SKM-1 (cell line): ENCODE measurements at regions not wholly inside any gene's neighbourhood (a gene's known extent, or its start where the extent isn't known, plus 50 kb on each side); places are given as distances from the start of the nearest gene placed in this dataset.
"Not testable (repeated sequence)": the region's sequence is repeated elsewhere in the genome, so short reads cannot be mapped to it uniquely, and the experiment has no call there.

Experiments
- DNase-seq: peaks from one replicate; lab custom pipeline; 2025; ENCODE audit not compliant: unreplicated experiment; lab: John Stamatoyannopoulos, UW

GRCh38 chr17:83156408-83156807 is 77.0 kb downstream of the METRNL start:
- no peak for DNase-seq

- DNase-seq, result no peak
Measured at GRCh38 chr17:83159204-83160049, 80.0 kb downstream of the METRNL start.

- DNase-seq, result no peak
Measured at GRCh38 chr17:83160443-83161297, 81.3 kb downstream of the METRNL start.

GRCh38 chr17:83161298-83162034 is 82.1 kb downstream of the METRNL start:
- no peak for DNase-seq

- DNase-seq, result no peak
Measured at GRCh38 chr17:83162035-83162745, 82.8 kb downstream of the METRNL start.

- DNase-seq, result no peak
Measured at GRCh38 chr17:83164490-83164889, 85.1 kb downstream of the METRNL start.

- no peak for DNase-seq
Measured at GRCh38 chr17:83170571-83171260, 91.3 kb downstream of the METRNL start.

GRCh38 chr17:83171661-83172060 is 92.3 kb downstream of the METRNL start:
- DNase-seq, result no peak

GRCh38 chr17:83172099-83172498 is 92.7 kb downstream of the METRNL start:
- DNase-seq, result not testable (repeated sequence)

GRCh38 chr17:83172646-83173045 is 93.2 kb downstream of the METRNL start:
- not testable (repeated sequence) for DNase-seq

- not testable (repeated sequence) for DNase-seq
Measured at GRCh38 chr17:83173180-83173913, 93.9 kb downstream of the METRNL start.

- no peak for DNase-seq
Measured at GRCh38 chr17:83173914-83174361, 94.5 kb downstream of the METRNL start.

GRCh38 chr17:83174362-83175118 is 95.1 kb downstream of the METRNL start:
- no peak for DNase-seq

- no peak for DNase-seq
Measured at GRCh38 chr17:83175119-83175821, 95.9 kb downstream of the METRNL start.

GRCh38 chr17:83175822-83176622 is 96.6 kb downstream of the METRNL start:
- no peak for DNase-seq

- no peak for DNase-seq
Measured at GRCh38 chr17:83176623-83177583, 97.5 kb downstream of the METRNL start.
